GM12891 (cell line): ENCODE measurements at regions not wholly inside any gene's neighbourhood (a gene's known extent, or its start where the extent isn't known, plus 50 kb on each side); places are given as distances from the start of the nearest gene placed in this dataset.

Experiments
- PAX5 ChIP-seq: IDR thresholded peaks from 2 replicates; pipeline ENCODE4 v1.6.1; 2011; ENCODE audit warnings: low read length, moderate library complexity, mild to moderate bottlenecking; ENCODE audit not compliant: insufficient read depth, severe bottlenecking
- POLR2A ChIP-seq: IDR thresholded peaks from 2 replicates; pipeline ENCODE4 v1.6.1; 2011; ENCODE audit warnings: low read depth, low read length, control low read depth
- POLR2AphosphoS5 ChIP-seq: IDR thresholded peaks from 2 replicates; pipeline ENCODE4 v1.6.1; 2011; ENCODE audit warnings: low read depth, low read length, control low read depth
- POU2F2 ChIP-seq: IDR thresholded peaks from 2 replicates; pipeline ENCODE4 v1.6.1; 2011; ENCODE audit warnings: low read depth, mild to moderate bottlenecking, control low read depth, low read length, moderate library complexity
- SPI1 ChIP-seq: IDR thresholded peaks from 2 replicates; pipeline ENCODE4 v1.6.1; 2011; ENCODE audit warnings: low read depth, low read length, control low read depth
- TAF1 ChIP-seq: IDR thresholded peaks from 2 replicates; pipeline ENCODE4 v1.6.1; 2011; ENCODE audit warnings: low read depth, low read length, control low read depth

DNA sequence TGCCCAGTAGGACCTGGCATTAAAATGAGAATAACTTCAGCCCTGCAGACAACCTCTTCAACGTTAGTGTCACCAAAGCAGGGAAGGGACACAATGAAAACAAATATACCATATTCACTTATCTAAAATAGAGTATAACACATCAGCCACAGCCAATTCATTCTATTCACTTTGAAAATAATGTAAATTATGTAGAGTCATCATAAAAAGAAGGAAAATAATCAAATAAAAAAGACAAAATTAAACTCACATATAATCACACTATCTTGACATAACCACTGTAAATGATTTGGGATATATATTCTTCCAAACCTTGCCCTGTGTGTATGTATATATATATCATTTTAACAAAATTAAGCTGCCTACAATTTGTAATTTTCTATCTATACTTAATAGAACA lies 78.1 kb upstream of the HEY2 start:
- TF ChIP-seq POLR2A: no peak
- TF ChIP-seq POLR2AphosphoS5: no peak
- no peak for TF ChIP-seq SPI1
- no peak for TF ChIP-seq TAF1
- no peak for TF ChIP-seq POU2F2
- TF ChIP-seq PAX5: no peak
